ENCODE measurements at regions not wholly inside any gene's neighbourhood (a gene's known extent, or its start where the extent isn't known, plus 50 kb on each side); places are given as distances from the start of the nearest gene placed in this dataset.

GRCh38 chr4:18435781-18436180, 414.2 kb upstream of the LCORL start (continued):
- TF ChIP-seq, protein P1, sequence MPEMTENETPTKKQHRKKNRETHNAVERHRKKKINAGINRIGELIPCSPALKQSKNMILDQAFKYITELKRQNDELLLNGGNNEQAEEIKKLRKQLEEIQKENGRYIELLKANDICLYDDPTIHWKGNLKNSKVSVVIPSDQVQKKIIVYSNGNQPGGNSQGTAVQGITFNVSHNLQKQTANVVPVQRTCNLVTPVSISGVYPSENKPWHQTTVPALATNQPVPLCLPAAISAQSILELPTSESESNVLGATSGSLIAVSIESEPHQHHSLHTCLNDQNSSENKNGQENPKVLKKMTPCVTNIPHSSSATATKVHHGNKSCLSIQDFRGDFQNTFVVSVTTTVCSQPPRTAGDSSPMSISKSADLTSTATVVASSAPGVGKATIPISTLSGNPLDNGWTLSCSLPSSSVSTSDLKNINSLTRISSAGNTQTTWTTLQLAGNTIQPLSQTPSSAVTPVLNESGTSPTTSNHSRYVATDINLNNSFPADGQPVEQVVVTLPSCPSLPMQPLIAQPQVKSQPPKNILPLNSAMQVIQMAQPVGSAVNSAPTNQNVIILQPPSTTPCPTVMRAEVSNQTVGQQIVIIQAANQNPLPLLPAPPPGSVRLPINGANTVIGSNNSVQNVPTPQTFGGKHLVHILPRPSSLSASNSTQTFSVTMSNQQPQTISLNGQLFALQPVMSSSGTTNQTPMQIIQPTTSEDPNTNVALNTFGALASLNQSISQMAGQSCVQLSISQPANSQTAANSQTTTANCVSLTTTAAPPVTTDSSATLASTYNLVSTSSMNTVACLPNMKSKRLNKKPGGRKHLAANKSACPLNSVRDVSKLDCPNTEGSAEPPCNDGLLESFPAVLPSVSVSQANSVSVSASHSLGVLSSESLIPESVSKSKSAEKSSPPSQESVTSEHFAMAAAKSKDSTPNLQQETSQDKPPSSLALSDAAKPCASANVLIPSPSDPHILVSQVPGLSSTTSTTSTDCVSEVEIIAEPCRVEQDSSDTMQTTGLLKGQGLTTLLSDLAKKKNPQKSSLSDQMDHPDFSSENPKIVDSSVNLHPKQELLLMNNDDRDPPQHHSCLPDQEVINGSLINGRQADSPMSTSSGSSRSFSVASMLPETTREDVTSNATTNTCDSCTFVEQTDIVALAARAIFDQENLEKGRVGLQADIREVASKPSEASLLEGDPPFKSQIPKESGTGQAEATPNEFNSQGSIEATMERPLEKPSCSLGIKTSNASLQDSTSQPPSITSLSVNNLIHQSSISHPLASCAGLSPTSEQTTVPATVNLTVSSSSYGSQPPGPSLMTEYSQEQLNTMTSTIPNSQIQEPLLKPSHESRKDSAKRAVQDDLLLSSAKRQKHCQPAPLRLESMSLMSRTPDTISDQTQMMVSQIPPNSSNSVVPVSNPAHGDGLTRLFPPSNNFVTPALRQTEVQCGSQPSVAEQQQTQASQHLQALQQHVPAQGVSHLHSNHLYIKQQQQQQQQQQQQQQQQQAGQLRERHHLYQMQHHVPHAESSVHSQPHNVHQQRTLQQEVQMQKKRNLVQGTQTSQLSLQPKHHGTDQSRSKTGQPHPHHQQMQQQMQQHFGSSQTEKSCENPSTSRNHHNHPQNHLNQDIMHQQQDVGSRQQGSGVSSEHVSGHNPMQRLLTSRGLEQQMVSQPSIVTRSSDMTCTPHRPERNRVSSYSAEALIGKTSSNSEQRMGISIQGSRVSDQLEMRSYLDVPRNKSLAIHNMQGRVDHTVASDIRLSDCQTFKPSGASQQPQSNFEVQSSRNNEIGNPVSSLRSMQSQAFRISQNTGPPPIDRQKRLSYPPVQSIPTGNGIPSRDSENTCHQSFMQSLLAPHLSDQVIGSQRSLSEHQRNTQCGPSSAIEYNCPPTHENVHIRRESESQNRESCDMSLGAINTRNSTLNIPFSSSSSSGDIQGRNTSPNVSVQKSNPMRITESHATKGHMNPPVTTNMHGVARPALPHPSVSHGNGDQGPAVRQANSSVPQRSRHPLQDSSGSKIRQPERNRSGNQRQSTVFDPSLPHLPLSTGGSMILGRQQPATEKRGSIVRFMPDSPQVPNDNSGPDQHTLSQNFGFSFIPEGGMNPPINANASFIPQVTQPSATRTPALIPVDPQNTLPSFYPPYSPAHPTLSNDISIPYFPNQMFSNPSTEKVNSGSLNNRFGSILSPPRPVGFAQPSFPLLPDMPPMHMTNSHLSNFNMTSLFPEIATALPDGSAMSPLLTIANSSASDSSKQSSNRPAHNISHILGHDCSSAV (CRISPR knock-in tag; IDR thresholded peaks at IDR 0.05; ENCODE audit: borderline replicate concordance), result no peak
- no peak for TF ChIP-seq ZIK1 (CRISPR knock-in tag; IDR thresholded peaks at IDR 0.05; ENCODE audit: borderline replicate concordance, low read depth)
- TF ChIP-seq, protein P2, sequence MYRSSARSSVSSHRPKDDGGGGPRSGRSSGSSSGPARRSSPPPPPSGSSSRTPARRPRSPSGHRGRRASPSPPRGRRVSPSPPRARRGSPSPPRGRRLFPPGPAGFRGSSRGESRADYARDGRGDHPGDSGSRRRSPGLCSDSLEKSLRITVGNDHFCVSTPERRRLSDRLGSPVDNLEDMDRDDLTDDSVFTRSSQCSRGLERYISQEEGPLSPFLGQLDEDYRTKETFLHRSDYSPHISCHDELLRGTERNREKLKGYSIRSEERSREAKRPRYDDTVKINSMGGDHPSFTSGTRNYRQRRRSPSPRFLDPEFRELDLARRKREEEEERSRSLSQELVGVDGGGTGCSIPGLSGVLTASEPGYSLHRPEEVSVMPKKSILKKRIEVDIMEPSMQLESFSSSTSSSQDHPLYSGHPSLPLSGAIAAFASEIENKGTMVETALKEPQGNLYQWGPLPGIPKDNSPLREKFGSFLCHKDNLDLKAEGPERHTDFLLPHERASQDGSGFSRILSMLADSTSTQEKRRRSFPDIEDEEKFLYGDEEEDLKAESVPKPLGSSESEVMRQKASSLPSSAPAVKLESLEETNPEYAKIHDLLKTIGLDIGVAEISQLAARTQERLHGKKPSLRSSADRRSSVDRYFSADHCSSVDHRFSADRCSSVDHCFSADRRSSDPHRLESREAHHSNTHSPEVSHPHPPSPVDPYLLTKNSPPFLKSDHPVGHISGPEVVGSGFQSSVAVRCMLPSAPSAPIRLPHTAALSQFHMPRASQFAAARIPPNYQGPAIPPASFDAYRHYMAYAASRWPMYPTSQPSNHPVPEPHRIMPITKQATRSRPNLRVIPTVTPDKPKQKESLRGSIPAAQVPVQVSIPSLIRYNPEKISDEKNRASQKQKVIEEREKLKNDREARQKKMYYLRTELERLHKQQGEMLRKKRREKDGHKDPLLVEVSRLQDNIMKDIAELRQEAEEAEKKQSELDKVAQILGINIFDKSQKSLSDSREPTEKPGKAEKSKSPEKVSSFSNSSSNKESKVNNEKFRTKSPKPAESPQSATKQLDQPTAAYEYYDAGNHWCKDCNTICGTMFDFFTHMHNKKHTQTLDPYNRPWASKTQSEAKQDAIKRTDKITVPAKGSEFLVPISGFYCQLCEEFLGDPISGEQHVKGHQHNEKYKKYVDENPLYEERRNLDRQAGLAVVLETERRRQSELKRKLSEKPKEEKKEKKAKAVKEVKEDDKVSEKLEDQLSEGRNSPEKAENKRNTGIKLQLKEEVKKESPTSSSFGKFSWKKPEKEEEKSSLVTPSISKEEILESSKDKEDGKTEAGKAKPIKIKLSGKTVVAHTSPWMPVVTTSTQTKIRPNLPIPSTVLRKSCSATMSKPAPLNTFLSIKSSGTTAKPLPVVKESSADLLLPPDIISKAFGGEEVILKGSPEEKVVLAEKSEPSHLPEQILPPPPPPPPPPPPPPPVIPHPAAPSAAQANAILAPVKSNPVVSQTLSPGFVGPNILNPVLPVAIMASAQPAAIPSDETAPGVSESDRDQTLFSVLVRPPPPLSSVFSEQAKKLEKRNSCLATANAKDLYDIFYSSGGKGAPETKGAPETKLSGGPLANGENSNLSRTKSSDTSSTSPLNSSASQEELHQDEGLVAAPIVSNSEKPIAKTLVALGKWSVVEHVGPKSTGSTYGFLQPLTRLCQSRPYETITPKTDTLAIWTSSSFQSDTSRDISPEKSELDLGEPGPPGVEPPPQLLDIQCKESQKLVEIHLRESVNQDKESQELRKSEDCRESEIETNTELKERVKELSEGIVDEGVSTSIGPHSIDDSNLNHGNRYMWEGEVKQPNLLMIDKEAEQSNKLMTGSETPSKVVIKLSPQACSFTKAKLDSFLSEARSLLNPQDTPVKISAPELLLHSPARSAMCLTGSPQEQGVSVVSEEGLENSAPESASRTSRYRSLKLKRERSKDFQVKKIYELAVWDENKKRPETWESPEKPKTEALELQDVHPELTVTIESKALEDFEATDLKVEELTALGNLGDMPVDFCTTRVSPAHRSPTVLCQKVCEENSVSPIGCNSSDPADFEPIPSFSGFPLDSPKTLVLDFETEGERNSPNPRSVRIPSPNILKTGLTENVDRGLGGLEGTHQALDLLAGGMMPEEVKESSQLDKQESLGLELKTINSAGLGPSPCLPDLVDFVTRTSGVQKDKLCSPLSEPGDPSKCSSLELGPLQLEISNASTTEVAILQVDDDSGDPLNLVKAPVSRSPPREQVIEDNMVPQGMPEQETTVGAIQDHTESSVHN (CRISPR knock-in tag; IDR thresholded peaks at IDR 0.05), result no peak

All from HepG2 (cell line).